Duodenal mucosa (tissue), 2 donors: ENCODE measurements at regions not wholly inside any gene's neighbourhood (a gene's known extent, or its start where the extent isn't known, plus 50 kb on each side); places are given as distances from the start of the nearest gene placed in this dataset.
A peak's percentile ranks its signal among the peaks of the same experiment; 100 is the strongest.

Experiments
- H3K27ac ChIP-seq: one replicate; pipeline ENCODE4 v1.7.0; 2013; ENCODE audit warnings: low read depth, low read length
- H3K27me3 ChIP-seq, 2 donors: one replicate each; pipeline ENCODE4 v1.7.0; 2013; ENCODE audit warnings: low read length in 2 of 2, control low read depth in 1 of 2; ENCODE audit not compliant: insufficient read depth in 2 of 2, control insufficient read depth in 1 of 2
- H3K36me3 ChIP-seq, 2 donors: one replicate each; pipeline ENCODE4 v1.7.0; 2013; ENCODE audit warnings: low read length in 2 of 2, control low read depth in 1 of 2; ENCODE audit not compliant: insufficient read depth in 2 of 2, control insufficient read depth in 1 of 2
- H3K4me1 ChIP-seq, 2 donors: one replicate each; pipeline ENCODE4 v1.7.0; 2013; ENCODE audit warnings: low read length in 2 of 2, control low read depth in 1 of 2; ENCODE audit not compliant: insufficient read depth in 2 of 2, control insufficient read depth in 1 of 2
- H3K4me3 ChIP-seq, 2 donors: one replicate each; pipeline ENCODE4 v1.7.0; 2013; ENCODE audit warnings: low read length in 2 of 2, low read depth in 1 of 2
- H3K9ac ChIP-seq, 2 donors: one replicate each; pipeline ENCODE4 v1.7.0; 2013; ENCODE audit warnings: low read length in 2 of 2, low read depth in 1 of 2
- H3K9me3 ChIP-seq, 2 donors: one replicate each; pipeline ENCODE4 v1.7.0; 2013; ENCODE audit warnings: low read length in 2 of 2, control low read depth in 1 of 2; ENCODE audit not compliant: control insufficient read depth in 1 of 2

GRCh38 chr17:77307479-77308198, 166.9 kb downstream of the SEC14L1 start:
- no peaks in the 10 kb centered on the region for H3K27me3 ChIP-seq
- H3K9me3 ChIP-seq: no peaks in the 10 kb centered on the region
- H3K9ac ChIP-seq: no peak overlapping the region
- peaks cover 39 to 40% of the 10 kb centered on the region in 2 donors for H3K4me1 ChIP-seq
- H3K27ac ChIP-seq: no peak overlapping the region
- H3K4me3 ChIP-seq: no peak overlapping the region
- H3K36me3 ChIP-seq: peaks cover 0 to 9% of the 10 kb centered on the region in 2 donors

DNA sequence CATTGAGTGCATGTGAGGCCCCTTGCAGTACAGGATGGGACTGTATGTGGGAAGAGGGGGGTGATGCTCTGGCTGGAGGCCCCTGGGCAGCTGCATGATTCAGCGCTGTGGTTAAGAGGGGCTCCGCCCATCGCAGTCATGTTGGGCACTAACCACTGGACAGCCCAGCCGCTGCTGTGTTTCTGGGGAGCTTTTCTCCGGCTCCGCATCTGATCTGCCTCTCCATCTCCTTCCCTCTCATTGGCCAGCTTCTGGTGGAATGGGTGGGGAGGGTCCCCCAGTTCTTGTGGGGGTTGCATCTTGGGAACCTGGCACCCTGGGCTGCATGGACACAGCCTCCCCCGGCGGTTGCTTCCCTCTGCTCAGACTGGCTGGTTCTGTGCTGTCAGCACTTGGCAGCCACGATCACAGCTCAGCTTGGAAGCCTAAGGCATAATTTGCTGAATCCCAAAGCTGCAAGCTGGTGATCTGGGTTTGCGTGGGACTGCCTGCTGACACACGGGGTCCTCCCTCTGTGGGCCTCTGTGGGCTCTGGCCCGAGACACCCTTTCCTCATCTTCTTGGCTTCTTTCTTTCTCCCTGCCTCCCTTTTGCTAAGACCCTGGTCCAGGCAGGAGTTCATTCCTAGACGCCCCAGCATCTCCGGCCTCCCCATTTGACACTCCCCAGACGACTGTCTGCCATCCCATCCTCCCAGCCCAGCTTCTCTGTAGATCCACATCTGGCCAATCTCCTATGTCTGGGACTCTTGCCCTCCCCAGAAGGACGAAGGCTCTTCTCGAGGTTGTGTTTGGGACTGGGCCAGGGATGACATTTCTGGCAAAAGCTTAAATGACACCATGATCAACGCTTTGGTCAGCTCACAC, 168.3 kb downstream of the SEC14L1 start:
- no peaks in the 10 kb centered on the region for H3K27me3 ChIP-seq
- no peak overlapping the region for H3K27ac ChIP-seq
- no peak overlapping the region for H3K9ac ChIP-seq
- H3K36me3 ChIP-seq: peaks cover 0 to 9% of the 10 kb centered on the region in 2 donors
- H3K4me3 ChIP-seq: no peak overlapping the region
- no peaks in the 10 kb centered on the region for H3K9me3 ChIP-seq
- H3K4me1 ChIP-seq: peaks cover 45 to 49% of the 10 kb centered on the region in 2 donors

GRCh38 chr17:77310336-77310735, 169.6 kb downstream of the SEC14L1 start:
- Histone ChIP-seq H3K27me3 (no peaks in the 10 kb centered on the region), H3K27ac (no peak overlapping the region), H3K4me1 (peaks cover 33 to 38% of the 10 kb centered on the region in 2 donors), H3K36me3 (peaks cover 0 to 9% of the 10 kb centered on the region in 2 donors), H3K9ac (no peak overlapping the region), H3K4me3 (no peak overlapping the region), H3K9me3 (no peaks in the 10 kb centered on the region)

DNA sequence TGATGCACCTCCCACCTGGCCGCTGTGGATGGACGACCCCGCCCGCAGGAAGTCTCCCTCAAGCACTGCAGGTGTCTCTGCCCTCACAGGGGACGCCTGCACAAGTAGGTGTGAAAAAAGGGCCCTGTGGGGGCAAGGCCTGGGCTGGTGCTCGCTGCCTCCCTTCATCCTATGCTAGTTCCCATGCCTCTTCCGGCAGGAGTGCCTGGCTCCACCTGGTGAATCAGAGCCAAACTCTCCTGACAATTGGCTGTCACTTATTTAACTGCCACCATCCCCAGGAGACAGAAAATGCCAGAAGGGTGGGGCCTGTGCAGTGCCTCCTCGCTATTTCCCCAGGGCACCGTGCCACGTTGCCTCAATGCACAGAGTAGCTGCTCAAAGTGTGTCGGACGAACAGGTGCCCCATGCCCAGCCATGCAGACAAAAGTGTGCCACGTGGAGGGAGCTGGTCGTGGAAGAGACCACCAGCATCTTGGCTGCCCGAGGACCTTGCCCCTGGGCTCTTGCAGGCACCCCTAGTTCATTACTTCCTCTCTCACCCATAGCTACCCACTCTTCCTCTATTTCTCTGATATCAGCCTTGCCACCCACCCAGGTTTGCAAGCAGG, 170.7 kb downstream of the SEC14L1 start:
- H3K9me3 ChIP-seq: no peaks in the 10 kb centered on the region
- no peaks in the 10 kb centered on the region for H3K27me3 ChIP-seq
- no peak overlapping the region for H3K27ac ChIP-seq
- peaks cover 0 to 9% of the 10 kb centered on the region in 2 donors for H3K36me3 ChIP-seq
- H3K9ac ChIP-seq: no peak overlapping the region
- H3K4me1 ChIP-seq: peaks cover 26 to 38% of the 10 kb centered on the region in 2 donors
- no peak overlapping the region for H3K4me3 ChIP-seq

DNA sequence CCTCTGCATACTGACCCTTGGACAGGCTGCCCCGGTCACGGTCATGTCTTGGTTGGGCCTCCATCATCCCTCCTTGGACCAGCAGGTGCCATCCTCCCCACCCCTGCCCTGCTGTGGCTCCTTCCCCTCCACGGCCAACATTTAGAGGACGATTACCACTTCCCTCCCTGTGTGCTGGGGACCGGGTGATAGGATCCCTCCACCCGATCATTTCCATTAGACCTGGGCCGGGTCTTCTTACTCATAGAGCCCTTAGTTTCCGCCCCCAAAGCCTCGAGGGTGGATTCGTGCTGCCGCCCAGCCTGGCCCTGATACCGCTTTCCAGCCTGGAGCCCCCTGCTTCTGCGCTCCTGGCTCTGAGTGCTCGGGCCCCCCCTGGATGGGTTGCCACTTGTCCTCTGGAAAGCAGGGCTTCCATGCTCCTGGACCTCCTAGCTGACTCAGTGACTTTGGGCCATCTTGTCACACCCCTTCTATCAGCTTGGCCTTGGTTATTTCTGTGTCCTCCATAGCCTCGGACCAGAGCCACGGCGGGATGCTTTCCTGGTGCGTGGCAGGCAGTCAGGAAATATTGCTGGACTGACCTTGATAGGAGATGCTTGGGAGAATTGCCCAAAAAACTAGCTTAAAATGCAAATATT, 171.4 kb downstream of the SEC14L1 start:
- Histone ChIP-seq H3K9me3 (no peaks in the 10 kb centered on the region), H3K4me1 (peaks cover 19 to 30% of the 10 kb centered on the region in 2 donors), H3K27me3 (no peaks in the 10 kb centered on the region), H3K9ac (no peak overlapping the region), H3K27ac (no peak overlapping the region), H3K36me3 (peaks cover 0 to 9% of the 10 kb centered on the region in 2 donors), H3K4me3 (no peak overlapping the region)

- H3K9ac ChIP-seq: peak overlapping the region in 1 of 2 donors; percentile 32
- no peak overlapping the region for H3K27ac ChIP-seq
- H3K4me3 ChIP-seq: no peak overlapping the region
- H3K9me3 ChIP-seq: no peaks in the 10 kb centered on the region
- peaks cover 16 to 28% of the 10 kb centered on the region in 2 donors for H3K4me1 ChIP-seq
- H3K27me3 ChIP-seq: no peaks in the 10 kb centered on the region
- H3K36me3 ChIP-seq: peaks cover 0 to 8% of the 10 kb centered on the region in 2 donors
Measured at GRCh38 chr17:77312786-77313599, 172.2 kb downstream of the SEC14L1 start.

- no peak overlapping the region for H3K27ac ChIP-seq
Measured at GRCh38 chr17:77313831-77314230, 173.1 kb downstream of the SEC14L1 start.

GRCh38 chr17:77314601-77315000, 173.8 kb downstream of the SEC14L1 start:
- no peaks in the 10 kb centered on the region for H3K9me3 ChIP-seq
- H3K4me1 ChIP-seq: peaks cover 30 to 39% of the 10 kb centered on the region in 2 donors
- H3K27me3 ChIP-seq: no peaks in the 10 kb centered on the region
- no peak overlapping the region for H3K4me3 ChIP-seq
- peaks cover 0 to 5% of the 10 kb centered on the region in 2 donors for H3K36me3 ChIP-seq
- H3K9ac ChIP-seq: no peak overlapping the region
- H3K27ac ChIP-seq: no peak overlapping the region

More at GRCh38 chr17:77313831-77314230, 173.1 kb downstream of the SEC14L1 start:
- no peak overlapping the region for H3K9ac ChIP-seq
- no peaks in the 10 kb centered on the region for H3K9me3 ChIP-seq
- H3K4me3 ChIP-seq: no peak overlapping the region
- H3K27me3 ChIP-seq: no peaks in the 10 kb centered on the region
- peaks cover 0 to 5% of the 10 kb centered on the region in 2 donors for H3K36me3 ChIP-seq
- peaks cover 23 to 35% of the 10 kb centered on the region in 2 donors for H3K4me1 ChIP-seq

- H3K9ac ChIP-seq: no peak overlapping the region
- no peak overlapping the region for H3K27ac ChIP-seq
- H3K9me3 ChIP-seq: no peaks in the 10 kb centered on the region
- no peaks in the 10 kb centered on the region for H3K27me3 ChIP-seq
- no peak overlapping the region for H3K4me3 ChIP-seq
- H3K4me1 ChIP-seq: peaks cover 32 to 39% of the 10 kb centered on the region in 2 donors
- H3K36me3 ChIP-seq: peaks cover 0 to 5% of the 10 kb centered on the region in 2 donors
Measured at GRCh38 chr17:77315010-77315409, 174.2 kb downstream of the SEC14L1 start.
